GM12872 (cell line): ENCODE measurements at regions not wholly inside any gene's neighbourhood (a gene's known extent, or its start where the extent isn't known, plus 50 kb on each side); places are given as distances from the start of the nearest gene placed in this dataset.

Source experiments
- CTCF ChIP-seq: IDR thresholded peaks from 3 replicates; pipeline ENCODE4 v1.5.1; 2011; ENCODE audit warnings: low read depth, mild to moderate bottlenecking, low read length, moderate library complexity; ENCODE audit not compliant: insufficient read depth

- TF ChIP-seq CTCF = no peak
These were observed 150.6 kb upstream of the TGFBR2 start for GRCh38 chr3:30455840-30456239.

DNA sequence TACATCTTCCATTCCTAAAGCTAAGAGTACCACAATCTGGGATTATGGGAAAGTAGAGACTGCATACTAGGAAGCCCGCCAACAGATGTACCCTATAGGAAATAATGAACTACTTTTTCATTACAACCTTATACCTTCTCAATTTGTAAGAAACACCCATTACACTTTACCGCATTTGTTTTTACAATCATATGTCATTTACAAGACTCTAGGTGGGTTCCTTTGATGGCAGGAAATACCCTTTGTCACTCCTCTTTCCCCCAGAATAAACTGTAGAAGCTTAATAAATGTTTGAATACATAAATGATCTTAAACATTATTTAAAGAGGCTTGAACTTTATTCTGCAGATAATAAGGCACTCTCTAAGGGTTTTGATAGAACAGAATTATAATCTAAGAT lies 150.1 kb upstream of the TGFBR2 start:
- no peak for TF ChIP-seq CTCF

GRCh38 chr3:30457081-30457480 lies 149.3 kb upstream of the TGFBR2 start:
- no peak for TF ChIP-seq CTCF

- no peak for TF ChIP-seq CTCF
These were observed 148.7 kb upstream of the TGFBR2 start for GRCh38 chr3:30457726-30458125.

DNA sequence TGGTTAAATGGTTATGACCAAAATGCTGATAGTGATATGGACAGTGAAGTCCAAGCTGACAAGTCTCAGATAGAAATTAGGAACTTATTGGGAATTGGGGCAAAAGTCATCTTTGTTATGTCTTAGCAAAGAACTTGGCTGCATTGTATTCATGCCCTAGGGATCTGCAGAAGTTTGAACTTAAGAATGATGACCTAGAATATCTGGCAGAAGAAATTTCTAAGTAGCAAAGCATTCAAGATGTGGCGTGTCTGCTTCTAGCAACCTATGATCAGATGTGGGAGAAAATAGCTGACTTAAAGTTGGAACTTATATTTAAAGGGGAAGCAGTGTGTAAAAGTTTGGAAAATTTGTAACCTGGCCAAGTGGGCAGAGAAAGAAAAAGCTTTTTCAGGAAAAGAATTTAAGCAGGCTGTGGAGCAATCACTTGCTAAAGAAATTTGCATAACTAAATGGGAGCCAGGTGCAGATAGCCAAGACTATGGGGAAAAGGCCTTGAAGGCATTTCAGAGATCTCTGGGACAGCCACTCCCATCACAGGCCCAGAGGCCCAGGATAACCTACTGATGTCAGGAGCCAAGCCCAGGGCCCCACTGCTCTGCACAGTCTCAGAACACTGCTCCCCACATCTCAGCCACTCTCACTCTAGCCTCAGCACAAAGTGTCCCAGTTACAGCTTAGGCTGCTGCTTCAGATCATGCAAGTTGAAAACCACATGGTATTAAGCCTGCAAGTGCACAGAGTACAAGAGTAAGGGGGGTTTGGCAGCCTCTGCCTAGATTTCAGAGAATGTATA lies 147.8 kb upstream of the TGFBR2 start:
- TF ChIP-seq CTCF = no peak

- TF ChIP-seq CTCF = no peak
These were observed 145.1 kb upstream of the TGFBR2 start for GRCh38 chr3:30461311-30461710.

- TF ChIP-seq CTCF = no peak
These were observed 143.5 kb upstream of the TGFBR2 start for GRCh38 chr3:30462721-30463470.
